HG03469 (cell line): ENCODE measurements at regions not wholly inside any gene's neighbourhood (a gene's known extent, or its start where the extent isn't known, plus 50 kb on each side); places are given as distances from the start of the nearest gene placed in this dataset.

Experiments
- ATAC-seq: cut with Tn5 transposase; IDR thresholded peaks from one replicate; pipeline ENCODE4 v1.9.1; 2021; ENCODE audit warnings: mild to moderate bottlenecking, moderate library complexity, moderate number of reproducible peaks; ENCODE audit not compliant: unreplicated experiment

DNA sequence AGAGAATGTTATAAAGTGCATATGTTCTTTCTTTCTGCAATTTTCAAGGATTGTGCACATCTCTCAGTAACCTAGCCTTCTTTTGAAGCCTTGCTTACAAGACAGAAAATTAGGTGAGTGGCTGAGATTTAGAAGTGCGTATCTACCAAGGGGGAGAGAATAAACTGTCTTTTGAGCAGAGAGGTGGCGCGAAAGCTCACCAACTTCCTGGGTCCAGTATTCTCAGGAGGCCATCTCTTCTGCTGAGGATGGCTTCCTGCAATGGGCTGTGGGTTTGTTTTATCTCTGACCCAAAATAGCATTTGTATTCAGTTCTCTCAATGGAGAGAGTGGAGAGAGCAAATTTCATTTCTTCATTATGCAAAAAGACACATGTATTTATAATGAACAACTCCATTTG, 75.4 kb upstream of the RPS23 start:
- no peak for ATAC-seq

GRCh38 chr5:82352146-82352791, 74.1 kb upstream of the RPS23 start:
- ATAC-seq, result no peak

DNA sequence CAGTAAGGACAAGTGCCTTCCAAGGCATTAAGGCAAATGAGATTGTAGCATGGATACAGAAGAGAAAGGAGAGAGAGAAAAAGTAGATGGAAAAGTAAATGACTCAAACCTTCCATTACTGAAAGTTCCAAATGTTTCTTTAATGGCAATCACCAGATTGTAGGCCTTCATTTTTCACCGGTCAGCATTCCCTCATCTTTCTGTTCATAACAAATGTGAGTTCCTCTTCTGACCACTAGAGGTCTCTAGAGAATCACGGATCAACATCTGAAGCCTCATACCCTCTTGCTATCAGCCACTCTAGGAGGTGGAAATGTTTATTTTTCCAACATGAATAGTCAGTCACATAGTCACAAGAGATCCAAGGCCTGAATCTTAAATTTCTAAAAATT, 73.6 kb upstream of the RPS23 start:
- peak; percentile 83 for ATAC-seq

GRCh38 chr5:82351297-82351696, 73.1 kb upstream of the RPS23 start:
- no peak for ATAC-seq

GRCh38 chr5:82349652-82350051, 71.5 kb upstream of the RPS23 start:
- ATAC-seq, result no peak

- no peak for ATAC-seq
These were observed 70.8 kb upstream of the RPS23 start for GRCh38 chr5:82348784-82349425.

GRCh38 chr5:82347201-82347865, 69.2 kb upstream of the RPS23 start:
- no peak for ATAC-seq

GRCh38 chr5:82346399-82347165, 68.4 kb upstream of the RPS23 start:
- ATAC-seq, result no peak

DNA sequence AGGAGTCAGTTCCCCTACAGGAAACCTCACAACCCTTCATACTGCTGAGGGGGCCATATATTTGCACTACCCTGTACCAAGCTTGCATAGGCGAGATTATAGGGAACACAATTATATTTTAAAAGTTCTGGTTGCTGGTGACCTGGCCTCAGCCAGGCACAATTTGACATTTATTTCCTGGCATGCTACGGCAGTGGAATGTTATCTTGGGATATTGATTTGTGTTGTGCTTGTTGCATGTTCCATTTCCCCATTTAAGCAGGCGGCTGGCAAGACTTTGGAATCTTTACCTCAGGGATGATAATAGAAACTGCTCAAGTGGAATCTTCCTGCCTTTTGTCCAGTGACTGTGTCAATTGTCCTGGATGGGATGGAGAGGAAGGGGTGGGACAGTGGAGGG, 67.0 kb upstream of the RPS23 start:
- ATAC-seq, result no peak

DNA sequence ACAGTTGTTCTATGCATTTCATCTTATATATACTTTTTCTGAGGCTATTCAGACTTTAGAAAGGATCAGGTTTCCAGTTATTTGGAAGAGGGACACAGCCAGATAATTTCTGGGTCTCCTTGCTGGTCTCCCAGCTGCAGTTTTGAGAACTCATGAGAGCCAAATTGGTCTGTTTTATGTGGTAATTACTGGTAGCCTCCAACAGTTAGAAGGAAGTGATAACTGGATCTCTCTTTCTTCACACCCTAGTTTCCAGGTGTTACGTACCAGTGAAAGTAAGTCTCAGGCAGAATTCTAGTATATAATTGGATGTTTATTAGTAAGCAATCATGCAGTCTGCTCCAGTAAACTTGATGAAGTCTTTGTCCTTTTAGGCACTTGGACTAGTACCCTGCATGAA, 63.2 kb upstream of the RPS23 start:
- no peak for ATAC-seq

GRCh38 chr5:82340799-82341198, 62.6 kb upstream of the RPS23 start:
- no peak for ATAC-seq

DNA sequence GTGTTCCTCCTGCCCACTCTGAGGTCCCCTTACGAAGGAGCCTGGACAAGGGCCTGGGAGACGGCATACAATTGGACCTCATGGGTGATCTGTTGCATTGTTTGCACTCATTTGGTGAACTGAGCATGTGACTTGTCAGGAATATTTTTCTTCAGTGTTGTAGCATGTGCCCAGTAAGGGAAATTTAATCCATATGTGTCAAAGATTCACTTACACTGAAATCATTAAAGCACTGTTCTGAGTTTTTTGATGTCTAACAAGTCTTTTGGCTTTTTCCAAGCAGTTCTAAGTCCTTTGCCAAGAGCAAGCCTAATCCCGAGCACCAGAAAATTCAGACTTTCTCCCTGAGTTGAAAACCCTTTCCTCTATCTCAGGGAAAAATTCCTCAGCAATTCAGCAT, 61.6 kb upstream of the RPS23 start:
- no peak for ATAC-seq

DNA sequence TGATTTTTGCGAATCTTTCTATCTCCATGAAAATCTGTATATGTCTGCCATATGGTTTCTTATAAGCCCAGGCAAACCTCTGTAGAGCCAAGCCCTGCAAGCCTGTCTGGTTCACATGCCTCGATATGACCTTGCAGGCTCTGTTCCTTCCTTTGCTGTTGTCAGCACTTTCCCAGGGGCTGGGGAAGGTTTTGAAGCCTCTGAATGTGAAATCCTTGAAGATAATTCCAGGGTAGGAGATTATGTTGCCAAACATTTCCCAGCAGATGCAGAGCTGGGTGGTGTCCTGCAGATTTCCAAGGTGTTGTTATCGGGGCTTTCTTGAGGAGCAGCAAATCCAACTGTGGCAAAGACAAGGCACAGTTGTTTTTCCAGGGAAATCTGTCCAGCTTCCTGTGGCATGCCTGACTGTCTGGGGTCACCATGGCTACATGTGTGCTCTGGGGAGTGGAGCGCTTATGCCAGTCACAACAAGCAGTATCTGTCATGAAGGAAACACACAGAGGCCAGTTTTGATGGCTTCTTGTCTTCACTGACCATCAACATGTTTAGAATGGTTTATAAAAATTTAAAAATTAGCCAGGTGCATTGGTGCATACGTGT, 60.7 kb upstream of the RPS23 start:
- no peak for ATAC-seq

DNA sequence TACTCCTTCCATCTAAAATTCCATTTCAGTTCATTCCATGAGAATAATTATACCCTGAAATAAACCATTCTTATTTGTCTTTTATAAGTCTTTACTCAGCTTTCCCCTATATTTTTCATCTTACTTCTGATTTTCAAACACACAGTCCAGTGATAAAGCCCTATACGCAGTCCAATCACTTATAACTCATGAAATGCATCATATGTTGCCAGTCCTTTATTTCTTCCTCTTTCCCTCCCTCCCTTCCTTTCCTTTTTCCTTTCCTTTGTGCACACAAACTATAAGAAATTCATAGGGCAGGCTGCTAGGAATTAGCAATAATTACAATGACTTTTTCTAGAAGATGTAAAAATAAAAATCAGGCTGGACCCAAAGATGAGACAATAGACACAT, 58.8 kb upstream of the RPS23 start:
- no peak for ATAC-seq

DNA sequence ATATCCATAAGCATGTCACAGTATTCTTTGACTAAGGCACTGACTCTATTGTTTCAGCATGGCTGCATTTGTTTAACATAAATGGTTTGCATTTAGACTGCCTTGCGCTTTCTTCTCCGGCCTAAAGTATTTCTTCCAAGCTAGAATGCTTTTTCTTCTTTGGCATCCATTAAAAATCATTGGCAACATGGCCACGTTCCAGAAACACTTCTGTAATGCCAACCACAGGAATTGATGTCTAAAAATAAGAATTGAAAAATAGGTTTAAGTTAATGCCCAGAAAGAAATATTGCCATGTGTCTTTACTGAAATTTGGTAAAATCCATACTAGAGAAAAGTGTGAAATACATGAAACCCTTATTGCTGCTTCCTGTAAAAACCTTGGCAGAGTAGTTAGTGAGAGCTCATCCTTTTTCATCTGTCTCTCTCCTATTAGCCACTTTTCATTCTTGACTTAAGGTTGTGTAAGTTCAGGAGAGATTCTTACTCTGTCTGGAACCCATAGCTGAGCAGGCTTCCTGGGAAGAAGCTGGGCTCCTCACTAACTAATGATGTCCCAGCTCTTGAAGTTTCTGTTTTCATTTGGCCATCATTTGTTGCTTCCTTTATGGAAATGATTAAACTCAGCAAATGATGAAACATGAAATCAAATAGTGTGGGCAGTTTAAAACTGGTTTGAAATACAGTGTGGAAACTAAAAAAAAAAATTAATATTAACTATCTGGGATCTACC, 58.2 kb upstream of the RPS23 start:
- ATAC-seq, result no peak

DNA sequence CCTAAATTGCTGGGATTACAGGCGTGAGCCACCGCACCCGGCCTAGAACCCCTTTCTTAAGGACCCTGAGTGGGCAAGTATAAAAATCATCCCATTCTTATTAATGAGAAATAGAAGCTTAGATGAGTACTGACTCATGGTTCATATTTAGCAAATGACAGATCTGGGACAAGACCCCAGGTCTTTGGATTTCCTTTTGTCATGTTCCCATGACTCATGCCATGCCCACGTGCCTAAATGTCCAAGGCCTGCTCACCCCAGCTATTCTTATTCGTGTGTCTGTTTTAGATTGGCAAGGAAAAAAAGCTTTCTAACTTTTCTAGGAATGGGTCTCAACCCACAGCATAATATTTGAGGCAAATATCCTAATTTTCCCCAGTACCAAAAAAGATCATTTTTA, 57.7 kb upstream of the RPS23 start:
- no peak for ATAC-seq

GRCh38 chr5:82334856-82335255, 56.7 kb upstream of the RPS23 start:
- ATAC-seq, result no peak

GRCh38 chr5:82334085-82334692, 56.0 kb upstream of the RPS23 start:
- no peak for ATAC-seq

DNA sequence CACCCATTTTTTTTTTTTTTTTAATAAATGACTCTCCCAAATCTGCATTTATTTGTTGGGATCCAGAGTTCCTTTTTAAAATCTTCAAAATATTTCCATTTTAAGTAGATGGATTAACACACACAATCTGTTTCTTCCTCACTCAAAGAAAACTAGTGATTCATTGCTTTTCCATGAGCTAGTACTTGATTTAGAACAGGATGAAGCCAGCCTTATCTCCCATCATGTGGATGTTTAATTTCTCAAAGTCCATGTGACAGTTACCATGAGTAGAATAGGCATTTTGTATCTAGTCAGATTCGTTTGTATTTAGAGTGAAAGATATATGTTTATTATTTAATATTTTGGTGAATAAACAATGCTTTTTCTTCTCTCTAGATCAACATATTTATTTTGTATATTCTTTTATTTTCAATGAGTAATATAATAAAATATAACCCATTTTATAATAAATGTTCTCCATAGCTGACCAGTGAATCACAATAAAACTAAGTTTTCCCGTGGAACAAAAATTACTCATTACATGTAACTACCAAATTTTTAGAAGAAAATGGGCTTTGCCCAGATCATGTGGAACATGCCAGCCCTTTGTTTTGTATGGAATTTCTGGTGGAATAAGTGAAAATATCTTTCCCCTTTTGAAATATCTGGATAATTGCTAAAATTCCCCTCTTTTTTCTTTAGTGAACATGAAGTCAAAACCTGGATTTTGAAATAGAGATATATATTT, 54.9 kb upstream of the RPS23 start:
- no peak for ATAC-seq
